H9 (cell line): ENCODE measurements at regions not wholly inside any gene's neighbourhood (a gene's known extent, or its start where the extent isn't known, plus 50 kb on each side); places are given as distances from the start of the nearest gene placed in this dataset.

Source experiments
- DNase-seq: peaks from one replicate; pipeline ENCODE4 v3.0.0-alpha.2; 2017
- H2AFZ ChIP-seq: one replicate; pipeline ENCODE4 v1.6.1; 2013; ENCODE audit warnings: mild to moderate bottlenecking, low read length, control low read depth, moderate library complexity
- H2AK5ac ChIP-seq: 2 replicates; pipeline ENCODE4 v1.6.1; 2013; ENCODE audit warnings: low read length, control low read depth, mixed read lengths; ENCODE audit not compliant: insufficient read length
- H2BK120ac ChIP-seq: one replicate; pipeline ENCODE4 v1.6.1; 2013; ENCODE audit warnings: low read depth, mild to moderate bottlenecking, low read length, control low read depth, inconsistent platforms; ENCODE audit not compliant: poor library complexity, severe bottlenecking
- H2BK12ac ChIP-seq: 2 replicates; pipeline ENCODE4 v1.6.1; 2013; ENCODE audit warnings: low read length, control low read depth, mixed read lengths, low read depth; ENCODE audit not compliant: insufficient read length
- H2BK15ac ChIP-seq: 2 replicates; pipeline ENCODE4 v1.6.1; 2013; ENCODE audit warnings: low read depth, low read length, control low read depth
- H2BK20ac ChIP-seq: one replicate; pipeline ENCODE4 v1.6.1; 2013; ENCODE audit warnings: low read depth, mild to moderate bottlenecking, low read length, control low read depth, inconsistent platforms; ENCODE audit not compliant: poor library complexity, severe bottlenecking
- H2BK5ac ChIP-seq: 2 replicates; pipeline ENCODE4 v1.6.1; 2013; ENCODE audit warnings: low read length, control low read depth, mixed read lengths; ENCODE audit not compliant: insufficient read length
- H3K14ac ChIP-seq: 2 replicates; pipeline ENCODE4 v1.6.1; 2013; ENCODE audit warnings: low read length, control low read depth; ENCODE audit not compliant: insufficient read depth
- H3K18ac ChIP-seq: 2 replicates; pipeline ENCODE4 v1.6.1; 2013; ENCODE audit warnings: low read depth, mild to moderate bottlenecking, mixed read lengths, low read length, control low read depth; ENCODE audit not compliant: insufficient read length
- H3K23ac ChIP-seq: 2 replicates; pipeline ENCODE4 v1.6.1; 2013; ENCODE audit warnings: low read length, control low read depth, mixed read lengths, low read depth; ENCODE audit not compliant: insufficient read length
- H3K23me2 ChIP-seq: 2 replicates; pipeline ENCODE4 v1.6.1; 2013; ENCODE audit warnings: low read depth, mild to moderate bottlenecking, mixed read lengths, low read length, control low read depth; ENCODE audit not compliant: insufficient read length, poor library complexity, severe bottlenecking
- H3K27ac ChIP-seq: 2 replicates; pipeline ENCODE4 v1.5.1; 2013; ENCODE audit warnings: low read length, control low read depth, mixed read lengths, low read depth; ENCODE audit not compliant: insufficient read length
- H3K27me3 ChIP-seq: 2 replicates; pipeline ENCODE4 v1.6.1; 2013; ENCODE audit warnings: low read length, control low read depth, inconsistent platforms; ENCODE audit not compliant: insufficient read depth
- H3K4ac ChIP-seq: 2 replicates; pipeline ENCODE4 v1.6.1; 2013; ENCODE audit warnings: low read depth, mild to moderate bottlenecking, control low read depth, inconsistent platforms, low read length, moderate library complexity
- H3K4me1 ChIP-seq: 2 replicates; pipeline ENCODE4 v1.6.1; 2013; ENCODE audit warnings: low read length, control low read depth, inconsistent platforms; ENCODE audit not compliant: insufficient read depth
- H3K4me2 ChIP-seq: 2 replicates; pipeline ENCODE4 v1.6.1; 2013; ENCODE audit warnings: low read length, control low read depth, mixed read lengths; ENCODE audit not compliant: insufficient read length, insufficient read depth
- H3K56ac ChIP-seq: 2 replicates; pipeline ENCODE4 v1.6.1; 2013; ENCODE audit warnings: low read depth, mild to moderate bottlenecking, mixed read lengths, low read length, control low read depth; ENCODE audit not compliant: insufficient read length
- H3K79me1 ChIP-seq: 2 replicates; pipeline ENCODE4 v1.6.1; 2013; ENCODE audit warnings: low read depth, mild to moderate bottlenecking, moderate library complexity, low read length, control low read depth, inconsistent platforms; ENCODE audit not compliant: insufficient read depth, poor library complexity, severe bottlenecking
- H3K79me2 ChIP-seq: 2 replicates; pipeline ENCODE4 v1.6.1; 2013; ENCODE audit warnings: low read length, control low read depth, inconsistent platforms; ENCODE audit not compliant: insufficient read depth
- H3K9ac ChIP-seq: 2 replicates; pipeline ENCODE4 v1.6.1; 2013; ENCODE audit warnings: low read length, control low read depth, mixed read lengths; ENCODE audit not compliant: insufficient read length; ENCODE audit errors: extremely low read depth
- H3K9me3 ChIP-seq: one replicate; pipeline ENCODE4 v1.6.1; 2013; ENCODE audit warnings: low read depth, low read length, inconsistent platforms; ENCODE audit not compliant: control insufficient read depth
- H3T11ph ChIP-seq: one replicate; pipeline ENCODE4 v1.6.1; 2013; ENCODE audit warnings: mild to moderate bottlenecking, low read length, control low read depth, inconsistent platforms
- H4K20me1 ChIP-seq: one replicate; pipeline ENCODE4 v1.6.1; 2013; ENCODE audit not compliant: control insufficient read depth, insufficient read length, insufficient read depth
- H4K5ac ChIP-seq: 2 replicates; pipeline ENCODE4 v1.6.1; 2013; ENCODE audit warnings: low read depth, mild to moderate bottlenecking, mixed read lengths, low read length, control low read depth; ENCODE audit not compliant: insufficient read length
- H4K8ac ChIP-seq: replicated peaks from 2 replicates; pipeline ENCODE4 v1.6.1; 2013; ENCODE audit warnings: low read length, control low read depth, mixed read lengths, low read depth; ENCODE audit not compliant: insufficient read length
- H4K91ac ChIP-seq: 2 replicates; pipeline ENCODE4 v1.6.1; 2013; ENCODE audit warnings: low read depth, mild to moderate bottlenecking, moderate library complexity, mixed read lengths, low read length, control low read depth; ENCODE audit not compliant: insufficient read length
- H3K27ac Mint-ChIP-seq, 3 experiments: 2 replicates in 2 of 3; 3 replicates in 1 of 3; pipeline ENCODE4 v1.8.0; 2020 to 2021; ENCODE audit warnings: mixed read lengths in 3 of 3, mild to moderate bottlenecking in 1 of 3, moderate library complexity in 1 of 3
- H3K27me3 Mint-ChIP-seq: 2 replicates; pipeline ENCODE4 v1.8.0; 2021; ENCODE audit warnings: low read depth, mild to moderate bottlenecking, moderate library complexity, mixed read lengths
- H3K36me3 Mint-ChIP-seq, 3 experiments: 2 replicates in 2 of 3; 3 replicates in 1 of 3; pipeline ENCODE4 v1.8.0; 2020 to 2021; ENCODE audit warnings: low read depth in 3 of 3, mixed read lengths in 3 of 3; ENCODE audit not compliant: insufficient read depth in 1 of 3
- H3K4me1 Mint-ChIP-seq, 2 experiments: 2 replicates each; pipeline ENCODE4 v1.8.0; 2020; ENCODE audit warnings: mixed read lengths in 2 of 2
- H3K4me3 Mint-ChIP-seq, 2 experiments: 2 replicates in 1 of 2; 3 replicates in 1 of 2; pipeline ENCODE4 v1.8.0; 2020 to 2021; ENCODE audit warnings: mild to moderate bottlenecking in 2 of 2, mixed read lengths in 2 of 2, moderate library complexity in 1 of 2
- H3K9me3 Mint-ChIP-seq, 2 experiments: 2 replicates in 1 of 2; 3 replicates in 1 of 2; pipeline ENCODE4 v1.8.0; 2020; ENCODE audit warnings: mild to moderate bottlenecking in 2 of 2, mixed read lengths in 2 of 2, moderate library complexity in 1 of 2
- CTCF ChIP-seq: fragments of 200-600 bp; sonication (generic); conservative IDR thresholded peaks from 3 replicates; pipeline ENCODE4 v1.8.0; 2021; ENCODE audit warnings: antibody characterized with exemption, mild to moderate bottlenecking
- WGBS: extraction: QIAGEN DNeasy Blood & Tissue Kit; methylation state at CpG from one replicate; pipeline ENCODE4 v1.1.7; 2013; ENCODE audit warnings: missing lambda C conversion rate, low lambda C conversion rate, mixed read lengths; ENCODE audit not compliant: insufficient read length; ENCODE audit errors: extremely low coverage; 5-methylcytosine and 5-hydroxymethylcytosine counted together

GRCh38 chr3:124535306-124535705 is 194.9 kb upstream of the UMPS start:
- H3K36me3 Mint-ChIP-seq, result no peaks in the 10 kb centered on the region
- no peak overlapping the region for H3K18ac ChIP-seq
- H3K4me1 ChIP-seq, result no peaks in the 10 kb centered on the region
- H2BK12ac ChIP-seq, result no peak overlapping the region
- no peak overlapping the region for H3K4ac ChIP-seq
- H3K27me3 Mint-ChIP-seq, result 0 out of 2 replicates have a peak, but pooled peaks cover 1% of the 10 kb centered on the region
- H3K79me1 ChIP-seq, result no peaks in the 10 kb centered on the region
- no peaks in the 10 kb centered on the region for H3K27me3 ChIP-seq
- no peak overlapping the region for H3K23ac ChIP-seq
- no peak overlapping the region for H2BK15ac ChIP-seq
- H3K27ac Mint-ChIP-seq, result no peak overlapping the region
- H2BK5ac ChIP-seq, result no peak overlapping the region
- no peak overlapping the region for H2AK5ac ChIP-seq
- H3K79me2 ChIP-seq, result no peaks in the 10 kb centered on the region
- no peak overlapping the region for H3K4me2 ChIP-seq
- H4K20me1 ChIP-seq, result no peaks in the 10 kb centered on the region
- no peak overlapping the region for H4K8ac ChIP-seq
- no peak overlapping the region for H2BK20ac ChIP-seq
- no peak for DNase-seq
- no peak overlapping the region for H3K56ac ChIP-seq
- no peak overlapping the region for H4K91ac ChIP-seq
- no peak for TF ChIP-seq CTCF
- H2BK120ac ChIP-seq, result no peak overlapping the region
- no peaks in the 10 kb centered on the region for H3K9me3 ChIP-seq
- no peaks in the 10 kb centered on the region for H3K9me3 Mint-ChIP-seq
- H3K27ac ChIP-seq, result no peak overlapping the region
- no peak overlapping the region for H2AFZ ChIP-seq
- H4K5ac ChIP-seq, result no peak overlapping the region
- H3T11ph ChIP-seq, result no peak overlapping the region
- peaks cover 8 to 13% of the 10 kb centered on the region in 2 experiments; a peak in 3 of 4 replicates for H3K4me1 Mint-ChIP-seq
- H3K14ac ChIP-seq, result no peak overlapping the region
- H3K23me2 ChIP-seq, result no peaks in the 10 kb centered on the region
- H3K4me3 Mint-ChIP-seq, result no peak overlapping the region
- WGBS, result no CpG with 5 or more reads among the region's 1 CpG
- H3K9ac ChIP-seq, result no peak overlapping the region
